WTC11 (cell line): ENCODE measurements at regions not wholly inside any gene's neighbourhood (a gene's known extent, or its start where the extent isn't known, plus 50 kb on each side); places are given as distances from the start of the nearest gene placed in this dataset.

ENCODE experiments used
- ATAC-seq: fragments of 200-7000 bp; cut with Tn5 transposase; 2 replicates; pipeline ENCODE4 v1.10.0; 2021; ENCODE audit warnings: mild to moderate bottlenecking, moderate library complexity
- CTCF ChIA-PET: fragments of 300-600 bp; sonication (Branson Sonifier 250); formaldehyde crosslinking; loops from one replicate; lab custom pipeline; 2021; ENCODE audit warnings: antibody characterized with exemption; lab: Charles Lee
- POLR2A ChIA-PET: fragments of 350-600 bp; sonication (Branson Sonifier 250); formaldehyde crosslinking; loops from one replicate; lab custom pipeline; 2021; ENCODE audit warnings: antibody characterized with exemption; lab: Charles Lee
- DNase-seq: peaks from one replicate; pipeline ENCODE4 v3.0.0; 2021; ENCODE audit warnings: low spot score
- H3K27ac Mint-ChIP-seq: 2 replicates; pipeline ENCODE4 v1.8.0; 2021; ENCODE audit warnings: mixed read lengths
- H3K27me3 Mint-ChIP-seq: 2 replicates; pipeline ENCODE4 v1.8.0; 2021; ENCODE audit warnings: low read depth, mild to moderate bottlenecking, moderate library complexity, mixed read lengths
- H3K36me3 Mint-ChIP-seq: 2 replicates; pipeline ENCODE4 v1.8.0; 2021; ENCODE audit warnings: mixed read lengths
- H3K4me1 Mint-ChIP-seq: 2 replicates; pipeline ENCODE4 v1.8.0; 2022; ENCODE audit warnings: mixed read lengths
- H3K4me3 Mint-ChIP-seq: 2 replicates; pipeline ENCODE4 v1.8.0; 2021; ENCODE audit warnings: mild to moderate bottlenecking, moderate library complexity, mixed read lengths
- H3K9me3 Mint-ChIP-seq: 2 replicates; pipeline ENCODE4 v1.8.0; 2021; ENCODE audit warnings: mixed read lengths
- GRHL2 ChIP-seq: fragments of 250-450 bp; sonication (Bioruptor Pico); IDR thresholded peaks from 2 replicates; pipeline ENCODE4 v1.8.0; 2022; ENCODE audit warnings: mild to moderate bottlenecking, moderate library complexity; ENCODE audit not compliant: insufficient replicate concordance, severe bottlenecking
- KAT7 ChIP-seq: sonication (generic); formaldehyde crosslinking; IDR thresholded peaks from 2 replicates; pipeline ENCODE4 v1.8.1; 2023; ENCODE audit warnings: missing genetic modification reagents, mild to moderate bottlenecking, borderline replicate concordance
- NFATC4 ChIP-seq: fragments of 250-450 bp; sonication (Bioruptor Pico); IDR thresholded peaks from 2 replicates; pipeline ENCODE4 v1.9.0; 2021; ENCODE audit warnings: mild to moderate bottlenecking
- TCF7 ChIP-seq: sonication (generic); formaldehyde crosslinking; IDR thresholded peaks from 2 replicates; pipeline ENCODE4 v1.8.0; 2022; ENCODE audit warnings: mild to moderate bottlenecking, low read depth, missing genetic modification reagents, moderate library complexity
- TEAD1 ChIP-seq: sonication (generic); formaldehyde crosslinking; IDR thresholded peaks from 2 replicates; pipeline ENCODE4 v1.8.0; 2022; ENCODE audit warnings: mild to moderate bottlenecking, missing genetic modification reagents
- TF ChIP-seq, protein P1 (sequence below): fragments of 250-450 bp; sonication (Bioruptor Pico); IDR thresholded peaks from 2 replicates; pipeline ENCODE4 v2.1.2; 2022; ENCODE audit warnings: mild to moderate bottlenecking, moderate library complexity
- TF ChIP-seq, protein P2 (sequence below): sonication (generic); formaldehyde crosslinking; conservative IDR thresholded peaks from 2 replicates; pipeline ENCODE4 v1.8.1; 2023; ENCODE audit warnings: mild to moderate bottlenecking, low read depth, missing genetic modification reagents, moderate library complexity
- TF ChIP-seq, protein P3 (sequence below): sonication (generic); formaldehyde crosslinking; IDR thresholded peaks from 2 replicates; pipeline ENCODE4 v1.8.1; 2022; ENCODE audit warnings: low read depth, missing genetic modification reagents, borderline replicate concordance
- TF ChIP-seq, protein P4 (sequence below): sonication (generic); formaldehyde crosslinking; IDR thresholded peaks from 2 replicates; pipeline ENCODE4 v1.8.1; 2023; ENCODE audit warnings: mild to moderate bottlenecking, moderate library complexity, missing genetic modification reagents
- TF ChIP-seq, protein P5 (sequence below): fragments of 200-600 bp; IDR thresholded peaks from 2 replicates; pipeline ENCODE4 v1.8.0; 2022; ENCODE audit warnings: antibody characterized with exemption
- TF ChIP-seq, protein P6 (sequence below): sonication (generic); formaldehyde crosslinking; IDR thresholded peaks from 2 replicates; pipeline ENCODE4 v1.8.0; 2022; ENCODE audit warnings: mild to moderate bottlenecking, missing genetic modification reagents
- TF ChIP-seq, protein P7 (sequence below): sonication (generic); formaldehyde crosslinking; IDR thresholded peaks from 2 replicates; pipeline ENCODE4 v1.8.0; 2023; ENCODE audit warnings: mild to moderate bottlenecking, missing genetic modification reagents

DNA sequence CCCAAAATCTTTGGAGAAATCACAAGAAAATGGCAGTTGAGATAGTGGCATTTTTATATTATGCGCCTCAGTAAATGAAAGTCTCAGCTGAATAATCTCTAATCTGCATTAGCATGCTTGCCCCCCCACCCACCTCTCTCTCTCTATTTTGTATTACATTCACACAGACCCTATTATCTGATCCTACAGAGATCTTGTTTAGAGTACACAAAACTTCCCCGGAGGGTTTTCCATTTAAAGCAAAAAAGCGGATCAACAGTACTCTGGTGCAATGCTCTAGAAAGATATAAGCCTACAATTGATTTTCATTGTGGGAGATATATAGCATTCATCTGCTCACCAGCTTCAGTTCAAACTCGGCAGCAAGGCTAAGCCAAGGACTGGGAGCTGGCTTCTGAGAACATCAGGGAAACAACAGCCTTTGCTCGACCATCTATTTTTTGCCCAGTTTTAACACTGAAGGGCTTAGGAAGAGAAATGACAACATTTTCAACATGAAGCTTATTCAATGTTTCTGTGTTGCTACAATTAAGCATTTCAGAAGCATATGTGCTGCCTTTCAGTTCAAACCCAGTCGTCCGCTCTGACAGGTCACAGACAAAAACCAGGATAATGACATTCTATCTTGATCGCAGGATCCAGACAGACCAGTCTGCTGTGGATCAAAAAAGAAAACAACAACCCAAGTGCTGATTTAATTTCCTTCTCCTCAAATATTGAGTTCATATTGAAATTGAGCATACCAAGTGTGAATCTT is 137.6 kb upstream of the ATXN1 start (continued):
- TF ChIP-seq, protein P1, sequence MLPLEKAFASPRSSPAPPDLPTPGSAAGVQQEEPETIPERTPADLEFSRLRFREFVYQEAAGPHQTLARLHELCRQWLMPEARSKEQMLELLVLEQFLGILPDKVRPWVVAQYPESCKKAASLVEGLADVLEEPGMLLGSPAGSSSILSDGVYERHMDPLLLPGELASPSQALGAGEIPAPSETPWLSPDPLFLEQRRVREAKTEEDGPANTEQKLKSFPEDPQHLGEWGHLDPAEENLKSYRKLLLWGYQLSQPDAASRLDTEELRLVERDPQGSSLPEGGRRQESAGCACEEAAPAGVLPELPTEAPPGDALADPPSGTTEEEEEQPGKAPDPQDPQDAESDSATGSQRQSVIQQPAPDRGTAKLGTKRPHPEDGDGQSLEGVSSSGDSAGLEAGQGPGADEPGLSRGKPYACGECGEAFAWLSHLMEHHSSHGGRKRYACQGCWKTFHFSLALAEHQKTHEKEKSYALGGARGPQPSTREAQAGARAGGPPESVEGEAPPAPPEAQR = no peak
- TF ChIP-seq KAT7 (CRISPR knock-in tag) = no peak
- TF ChIP-seq, protein P2, sequence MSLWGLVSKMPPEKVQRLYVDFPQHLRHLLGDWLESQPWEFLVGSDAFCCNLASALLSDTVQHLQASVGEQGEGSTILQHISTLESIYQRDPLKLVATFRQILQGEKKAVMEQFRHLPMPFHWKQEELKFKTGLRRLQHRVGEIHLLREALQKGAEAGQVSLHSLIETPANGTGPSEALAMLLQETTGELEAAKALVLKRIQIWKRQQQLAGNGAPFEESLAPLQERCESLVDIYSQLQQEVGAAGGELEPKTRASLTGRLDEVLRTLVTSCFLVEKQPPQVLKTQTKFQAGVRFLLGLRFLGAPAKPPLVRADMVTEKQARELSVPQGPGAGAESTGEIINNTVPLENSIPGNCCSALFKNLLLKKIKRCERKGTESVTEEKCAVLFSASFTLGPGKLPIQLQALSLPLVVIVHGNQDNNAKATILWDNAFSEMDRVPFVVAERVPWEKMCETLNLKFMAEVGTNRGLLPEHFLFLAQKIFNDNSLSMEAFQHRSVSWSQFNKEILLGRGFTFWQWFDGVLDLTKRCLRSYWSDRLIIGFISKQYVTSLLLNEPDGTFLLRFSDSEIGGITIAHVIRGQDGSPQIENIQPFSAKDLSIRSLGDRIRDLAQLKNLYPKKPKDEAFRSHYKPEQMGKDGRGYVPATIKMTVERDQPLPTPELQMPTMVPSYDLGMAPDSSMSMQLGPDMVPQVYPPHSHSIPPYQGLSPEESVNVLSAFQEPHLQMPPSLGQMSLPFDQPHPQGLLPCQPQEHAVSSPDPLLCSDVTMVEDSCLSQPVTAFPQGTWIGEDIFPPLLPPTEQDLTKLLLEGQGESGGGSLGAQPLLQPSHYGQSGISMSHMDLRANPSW = no peak
- TF ChIP-seq, protein P3, sequence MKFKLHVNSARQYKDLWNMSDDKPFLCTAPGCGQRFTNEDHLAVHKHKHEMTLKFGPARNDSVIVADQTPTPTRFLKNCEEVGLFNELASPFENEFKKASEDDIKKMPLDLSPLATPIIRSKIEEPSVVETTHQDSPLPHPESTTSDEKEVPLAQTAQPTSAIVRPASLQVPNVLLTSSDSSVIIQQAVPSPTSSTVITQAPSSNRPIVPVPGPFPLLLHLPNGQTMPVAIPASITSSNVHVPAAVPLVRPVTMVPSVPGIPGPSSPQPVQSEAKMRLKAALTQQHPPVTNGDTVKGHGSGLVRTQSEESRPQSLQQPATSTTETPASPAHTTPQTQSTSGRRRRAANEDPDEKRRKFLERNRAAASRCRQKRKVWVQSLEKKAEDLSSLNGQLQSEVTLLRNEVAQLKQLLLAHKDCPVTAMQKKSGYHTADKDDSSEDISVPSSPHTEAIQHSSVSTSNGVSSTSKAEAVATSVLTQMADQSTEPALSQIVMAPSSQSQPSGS = no peak

DNA sequence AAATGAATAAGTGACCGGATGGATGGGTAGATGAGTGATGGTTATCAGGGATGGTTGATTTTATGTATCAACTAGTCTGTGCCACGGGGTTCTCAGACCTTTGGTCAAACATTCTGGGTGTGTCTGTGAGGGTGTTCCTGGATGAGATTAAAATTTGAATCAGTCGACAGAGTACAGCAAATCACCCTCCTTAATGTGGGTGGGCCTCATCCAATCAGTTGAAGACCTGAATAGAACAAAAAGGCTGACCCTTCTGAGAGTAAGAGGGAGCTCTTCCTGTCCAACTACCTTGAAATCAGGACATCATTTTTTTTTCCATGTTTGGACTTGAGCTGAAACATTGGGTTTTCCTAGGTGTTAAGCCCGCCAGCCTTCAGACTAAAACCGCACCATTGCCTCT is 136.4 kb upstream of the ATXN1 start:
- Mint-ChIP-seq H3K4me1 (peaks cover 8% of the 10 kb centered on the region; the same call in 1 of the 2 replicates), H3K4me3 (no peak overlapping the region), H3K27ac (no peak overlapping the region), H3K36me3 (no peaks in the 10 kb centered on the region), H3K9me3 (peaks cover 9% of the 10 kb centered on the region), H3K27me3 (no peaks in the 10 kb centered on the region)
- DNase-seq = no peak
- CTCF ChIA-PET = no interaction called here
- no peak for ATAC-seq
- POLR2A ChIA-PET = no interaction called here
- TF ChIP-seq GRHL2 (CRISPR knock-in tag) (no peak), TEAD1 (CRISPR knock-in tag) (no peak), NFATC4 (CRISPR knock-in tag) (no peak), TCF7 (CRISPR knock-in tag) (no peak)
- TF ChIP-seq, protein P4, sequence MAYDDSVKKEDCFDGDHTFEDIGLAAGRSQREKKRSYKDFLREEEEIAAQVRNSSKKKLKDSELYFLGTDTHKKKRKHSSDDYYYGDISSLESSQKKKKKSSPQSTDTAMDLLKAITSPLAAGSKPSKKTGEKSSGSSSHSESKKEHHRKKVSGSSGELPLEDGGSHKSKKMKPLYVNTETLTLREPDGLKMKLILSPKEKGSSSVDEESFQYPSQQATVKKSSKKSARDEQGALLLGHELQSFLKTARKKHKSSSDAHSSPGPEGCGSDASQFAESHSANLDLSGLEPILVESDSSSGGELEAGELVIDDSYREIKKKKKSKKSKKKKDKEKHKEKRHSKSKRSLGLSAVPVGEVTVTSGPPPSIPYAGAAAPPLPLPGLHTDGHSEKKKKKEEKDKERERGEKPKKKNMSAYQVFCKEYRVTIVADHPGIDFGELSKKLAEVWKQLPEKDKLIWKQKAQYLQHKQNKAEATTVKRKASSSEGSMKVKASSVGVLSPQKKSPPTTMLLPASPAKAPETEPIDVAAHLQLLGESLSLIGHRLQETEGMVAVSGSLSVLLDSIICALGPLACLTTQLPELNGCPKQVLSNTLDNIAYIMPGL (CRISPR knock-in tag) = no peak
- TF ChIP-seq, protein P5, sequence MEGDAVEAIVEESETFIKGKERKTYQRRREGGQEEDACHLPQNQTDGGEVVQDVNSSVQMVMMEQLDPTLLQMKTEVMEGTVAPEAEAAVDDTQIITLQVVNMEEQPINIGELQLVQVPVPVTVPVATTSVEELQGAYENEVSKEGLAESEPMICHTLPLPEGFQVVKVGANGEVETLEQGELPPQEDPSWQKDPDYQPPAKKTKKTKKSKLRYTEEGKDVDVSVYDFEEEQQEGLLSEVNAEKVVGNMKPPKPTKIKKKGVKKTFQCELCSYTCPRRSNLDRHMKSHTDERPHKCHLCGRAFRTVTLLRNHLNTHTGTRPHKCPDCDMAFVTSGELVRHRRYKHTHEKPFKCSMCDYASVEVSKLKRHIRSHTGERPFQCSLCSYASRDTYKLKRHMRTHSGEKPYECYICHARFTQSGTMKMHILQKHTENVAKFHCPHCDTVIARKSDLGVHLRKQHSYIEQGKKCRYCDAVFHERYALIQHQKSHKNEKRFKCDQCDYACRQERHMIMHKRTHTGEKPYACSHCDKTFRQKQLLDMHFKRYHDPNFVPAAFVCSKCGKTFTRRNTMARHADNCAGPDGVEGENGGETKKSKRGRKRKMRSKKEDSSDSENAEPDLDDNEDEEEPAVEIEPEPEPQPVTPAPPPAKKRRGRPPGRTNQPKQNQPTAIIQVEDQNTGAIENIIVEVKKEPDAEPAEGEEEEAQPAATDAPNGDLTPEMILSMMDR = no peak
- TF ChIP-seq, protein P6, sequence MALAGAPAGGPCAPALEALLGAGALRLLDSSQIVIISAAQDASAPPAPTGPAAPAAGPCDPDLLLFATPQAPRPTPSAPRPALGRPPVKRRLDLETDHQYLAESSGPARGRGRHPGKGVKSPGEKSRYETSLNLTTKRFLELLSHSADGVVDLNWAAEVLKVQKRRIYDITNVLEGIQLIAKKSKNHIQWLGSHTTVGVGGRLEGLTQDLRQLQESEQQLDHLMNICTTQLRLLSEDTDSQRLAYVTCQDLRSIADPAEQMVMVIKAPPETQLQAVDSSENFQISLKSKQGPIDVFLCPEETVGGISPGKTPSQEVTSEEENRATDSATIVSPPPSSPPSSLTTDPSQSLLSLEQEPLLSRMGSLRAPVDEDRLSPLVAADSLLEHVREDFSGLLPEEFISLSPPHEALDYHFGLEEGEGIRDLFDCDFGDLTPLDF (CRISPR knock-in tag) = no peak
- TF ChIP-seq, protein P7, sequence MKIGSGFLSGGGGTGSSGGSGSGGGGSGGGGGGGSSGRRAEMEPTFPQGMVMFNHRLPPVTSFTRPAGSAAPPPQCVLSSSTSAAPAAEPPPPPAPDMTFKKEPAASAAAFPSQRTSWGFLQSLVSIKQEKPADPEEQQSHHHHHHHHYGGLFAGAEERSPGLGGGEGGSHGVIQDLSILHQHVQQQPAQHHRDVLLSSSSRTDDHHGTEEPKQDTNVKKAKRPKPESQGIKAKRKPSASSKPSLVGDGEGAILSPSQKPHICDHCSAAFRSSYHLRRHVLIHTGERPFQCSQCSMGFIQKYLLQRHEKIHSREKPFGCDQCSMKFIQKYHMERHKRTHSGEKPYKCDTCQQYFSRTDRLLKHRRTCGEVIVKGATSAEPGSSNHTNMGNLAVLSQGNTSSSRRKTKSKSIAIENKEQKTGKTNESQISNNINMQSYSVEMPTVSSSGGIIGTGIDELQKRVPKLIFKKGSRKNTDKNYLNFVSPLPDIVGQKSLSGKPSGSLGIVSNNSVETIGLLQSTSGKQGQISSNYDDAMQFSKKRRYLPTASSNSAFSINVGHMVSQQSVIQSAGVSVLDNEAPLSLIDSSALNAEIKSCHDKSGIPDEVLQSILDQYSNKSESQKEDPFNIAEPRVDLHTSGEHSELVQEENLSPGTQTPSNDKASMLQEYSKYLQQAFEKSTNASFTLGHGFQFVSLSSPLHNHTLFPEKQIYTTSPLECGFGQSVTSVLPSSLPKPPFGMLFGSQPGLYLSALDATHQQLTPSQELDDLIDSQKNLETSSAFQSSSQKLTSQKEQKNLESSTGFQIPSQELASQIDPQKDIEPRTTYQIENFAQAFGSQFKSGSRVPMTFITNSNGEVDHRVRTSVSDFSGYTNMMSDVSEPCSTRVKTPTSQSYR = no peak
